Mucosa of descending colon (tissue), 3 donors: ENCODE measurements at regions not wholly inside any gene's neighbourhood (a gene's known extent, or its start where the extent isn't known, plus 50 kb on each side); places are given as distances from the start of the nearest gene placed in this dataset.

Experiments used
- ATAC-seq: fragments of 200-7000 bp; cut with Tn5 transposase; one replicate; pipeline ENCODE4 v1.9.1; 2020; ENCODE audit warnings: mild to moderate bottlenecking, moderate library complexity
- DNase-seq, 3 donors: peaks; one replicate each; pipeline ENCODE4 v3.0.0-alpha.2; 2020
- H3K36me3 ChIP-seq: fragments of 200-600 bp; one replicate; pipeline ENCODE4 v1.8.0; 2021; ENCODE audit warnings: low read depth, mild to moderate bottlenecking
- H3K4me1 ChIP-seq: fragments of 200-600 bp; one replicate; pipeline ENCODE4 v1.8.0; 2021; ENCODE audit warnings: low read depth, mild to moderate bottlenecking
- H3K4me3 ChIP-seq: fragments of 200-600 bp; one replicate; pipeline ENCODE4 v1.8.0; 2021; ENCODE audit warnings: mild to moderate bottlenecking
- H3K9me3 ChIP-seq: fragments of 200-600 bp; one replicate; pipeline ENCODE4 v1.8.0; 2021; ENCODE audit warnings: mild to moderate bottlenecking
- CTCF ChIP-seq: fragments of 200-600 bp; IDR thresholded peaks from one replicate; pipeline ENCODE4 v1.8.0; 2022; ENCODE audit warnings: antibody characterized with exemption, mild to moderate bottlenecking
- intact Hi-C, 2 donors: fragments of 100-400 bp; cut with DNase I in 1 of 2; cut with micrococcal nuclease in 1 of 2; formaldehyde crosslinking; loops; one replicate each; pipeline versions ENCODE4 v1.11.0 to v1.11.1; 2022; cut with DNase I, micrococcal nuclease
- donor health status: DM: no; HTN: no; CAD: no; lungs with moderate emphysema.
- donor health status: DM: no; HTN: no; CAD: no.
- donor health status: DM: no; HTN: yes; CAD: no.

DNA sequence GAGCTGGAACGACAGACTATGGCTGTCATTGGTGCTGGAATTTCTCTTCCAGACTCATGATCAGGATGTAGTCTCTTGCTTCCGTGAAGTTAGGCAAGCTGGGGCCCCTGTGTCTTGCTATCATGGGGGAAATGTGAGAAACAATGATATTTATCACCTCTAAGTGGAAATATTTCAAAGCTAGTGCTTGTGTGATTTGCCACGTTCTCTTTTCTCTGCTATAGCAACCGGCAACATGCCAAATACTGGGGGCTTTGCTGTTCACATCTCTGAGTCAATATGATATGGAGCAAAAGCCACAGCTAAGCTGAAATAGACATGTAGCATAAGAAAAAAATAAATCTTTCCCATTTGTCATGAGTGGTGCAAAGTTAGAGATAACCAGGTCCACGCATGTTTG, 668.2 kb upstream of the IGFBP3 start:
- H3K4me1 ChIP-seq = peaks cover 8% of the 10 kb centered on the region
- DNase-seq = no peak
- intact Hi-C loops = no loop called here
- no peak overlapping the region for H3K4me3 ChIP-seq
- TF ChIP-seq CTCF = no peak
- H3K36me3 ChIP-seq = no peaks in the 10 kb centered on the region
- H3K9me3 ChIP-seq = no peaks in the 10 kb centered on the region
- ATAC-seq = no peak

DNA sequence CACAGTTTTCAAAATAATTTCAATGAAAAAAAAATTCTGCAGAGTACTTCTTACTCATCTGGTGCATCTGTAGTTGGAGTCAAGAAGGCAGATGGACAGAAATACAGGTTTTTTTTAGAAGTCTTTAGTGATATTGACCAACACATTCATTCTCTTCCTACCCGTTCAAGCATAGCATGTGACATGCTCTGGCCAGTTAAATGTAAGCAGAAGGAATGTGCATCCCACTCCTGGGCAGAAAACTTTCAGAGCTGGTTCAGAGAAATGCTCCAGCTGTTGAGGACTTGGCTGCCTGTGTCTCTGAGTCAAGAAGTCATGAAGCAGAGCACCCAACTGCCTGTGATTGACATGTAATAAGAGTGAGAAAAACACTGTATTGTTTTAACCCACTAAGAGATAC, 665.3 kb upstream of the IGFBP3 start:
- peaks cover 3% of the 10 kb centered on the region for H3K4me1 ChIP-seq
- no peaks in the 10 kb centered on the region for H3K36me3 ChIP-seq
- H3K9me3 ChIP-seq = no peaks in the 10 kb centered on the region
- TF ChIP-seq CTCF = no peak
- DNase-seq (no peak), ATAC-seq (no peak)
- intact Hi-C loops = no loop called here
- no peak overlapping the region for H3K4me3 ChIP-seq

DNA sequence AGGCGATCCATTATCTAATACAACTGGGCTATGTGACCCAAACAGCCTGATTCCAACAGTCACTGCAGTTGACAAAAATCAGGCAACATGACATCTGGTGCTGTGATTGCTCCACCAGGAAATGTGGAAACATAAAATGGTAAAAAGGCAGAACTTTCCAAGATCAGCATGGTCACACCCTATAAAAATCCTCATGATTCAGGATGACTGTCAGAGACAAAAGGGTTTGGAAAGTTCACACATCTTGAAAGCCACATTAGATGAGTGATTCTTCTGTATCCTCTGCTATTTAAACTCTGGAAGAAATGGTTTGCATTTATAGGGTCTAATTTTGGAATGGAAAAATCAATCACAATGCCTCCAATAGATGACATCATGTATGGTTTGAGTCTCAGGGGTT, 662.6 kb upstream of the IGFBP3 start:
- Histone ChIP-seq H3K36me3 (no peaks in the 10 kb centered on the region), H3K9me3 (no peaks in the 10 kb centered on the region), H3K4me1 (no peaks in the 10 kb centered on the region), H3K4me3 (no peak overlapping the region)
- no peak for ATAC-seq
- TF ChIP-seq CTCF = no peak
- intact Hi-C loops = no loop called here
- DNase-seq = no peak

GRCh38 chr7:46581268-46581667, 660.2 kb upstream of the IGFBP3 start:
- Histone ChIP-seq H3K9me3 (no peaks in the 10 kb centered on the region), H3K4me1 (no peaks in the 10 kb centered on the region), H3K4me3 (no peak overlapping the region), H3K36me3 (no peaks in the 10 kb centered on the region)
- TF ChIP-seq CTCF = no peak
- ATAC-seq (no peak), DNase-seq (no peak)
- intact Hi-C loops = no loop called here

GRCh38 chr7:46580766-46581165, 659.7 kb upstream of the IGFBP3 start:
- no peak for TF ChIP-seq CTCF
- intact Hi-C loops = no loop called here
- Histone ChIP-seq H3K9me3 (no peaks in the 10 kb centered on the region), H3K4me3 (no peak overlapping the region), H3K4me1 (no peaks in the 10 kb centered on the region), H3K36me3 (no peaks in the 10 kb centered on the region)
- DNase-seq = no peak
- ATAC-seq = no peak

DNA sequence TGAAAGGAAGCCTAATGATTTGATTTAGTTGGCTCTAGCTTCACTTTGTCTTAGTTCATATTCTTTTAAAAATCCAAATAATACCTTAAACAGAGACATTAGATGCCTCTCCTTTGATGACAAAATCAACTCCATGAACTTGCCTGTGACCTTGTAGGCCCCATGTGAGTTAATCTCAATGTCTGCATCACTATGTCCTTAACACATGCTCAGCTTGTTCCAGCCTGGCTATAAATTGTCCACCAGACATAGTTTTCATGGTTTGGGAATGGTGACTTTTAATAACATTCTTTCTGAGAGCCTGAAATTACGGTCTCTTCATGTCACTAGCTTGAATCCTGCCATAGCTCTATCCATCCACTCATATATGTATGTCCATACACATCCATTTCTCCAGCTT, 656.3 kb upstream of the IGFBP3 start:
- TF ChIP-seq CTCF = no peak
- Histone ChIP-seq H3K4me3 (no peak overlapping the region), H3K4me1 (no peaks in the 10 kb centered on the region), H3K36me3 (no peaks in the 10 kb centered on the region), H3K9me3 (no peaks in the 10 kb centered on the region)
- intact Hi-C loops = no loop called here
- DNase-seq = no peak
- ATAC-seq = no peak
